Activated CD4-positive, alpha-beta T cell treated with anti-CD3 and anti-CD28 coated beads for 36 hours (primary cell): ENCODE measurements at regions not wholly inside any gene's neighbourhood (a gene's known extent, or its start where the extent isn't known, plus 50 kb on each side); places are given as distances from the start of the nearest gene placed in this dataset.
"Not testable (repeated sequence)": the region's sequence is repeated elsewhere in the genome, so short reads cannot be mapped to it uniquely, and the experiment has no call there.

Source experiments
- ATAC-seq: fragments of 200-7000 bp; cut with Tn5 transposase; one replicate; pipeline ENCODE4 v1.10.0; 2021; ENCODE audit warnings: mild to moderate bottlenecking, moderate library complexity
- CTCF ChIA-PET: fragments of 350-600 bp; sonication (Branson Sonifier 250); formaldehyde crosslinking; loops from one replicate; lab custom pipeline; 2021; ENCODE audit warnings: antibody characterized with exemption; lab: Charles Lee
- POLR2A ChIA-PET: fragments of 350-600 bp; sonication (Branson Sonifier 250); formaldehyde crosslinking; loops from one replicate; lab custom pipeline; 2021; ENCODE audit warnings: antibody characterized with exemption, inconsistent platforms; lab: Charles Lee
- DNase-seq: peaks from one replicate; pipeline ENCODE4 v3.0.0-alpha.2; 2020
- H3K27ac Mint-ChIP-seq: one replicate; pipeline ENCODE4 v1.8.0; 2021; ENCODE audit warnings: mixed read lengths
- H3K27me3 Mint-ChIP-seq: one replicate; pipeline ENCODE4 v1.8.0; 2021; ENCODE audit warnings: mixed read lengths
- H3K36me3 Mint-ChIP-seq: one replicate; pipeline ENCODE4 v1.8.0; 2021; ENCODE audit warnings: low read depth, mixed read lengths
- H3K4me1 Mint-ChIP-seq: one replicate; pipeline ENCODE4 v1.8.0; 2021; ENCODE audit warnings: mixed read lengths
- H3K4me3 Mint-ChIP-seq: one replicate; pipeline ENCODE4 v1.8.0; 2021; ENCODE audit warnings: mild to moderate bottlenecking, moderate library complexity, mixed read lengths
- H3K9me3 Mint-ChIP-seq: one replicate; pipeline ENCODE4 v1.8.0; 2021; ENCODE audit warnings: low read depth, mixed read lengths
- intact Hi-C, 2 experiments: fragments of 100-400 bp; cut with DNase I in 1 of 2; cut with micrococcal nuclease in 1 of 2; formaldehyde crosslinking; loops; one replicate each; pipeline versions ENCODE4 v1.14.2 to v1.15.1; 2022 to 2024; cut with DNase I, micrococcal nuclease

GRCh38 chr6:85006362-85006761 is 242.0 kb upstream of the TBX18 start:
- no peak for DNase-seq
- POLR2A ChIA-PET: no interaction called here
- Mint-ChIP-seq H3K27me3 (no peaks in the 10 kb centered on the region), H3K4me1 (no peaks in the 10 kb centered on the region), H3K27ac (no peak overlapping the region), H3K4me3 (no peak overlapping the region), H3K36me3 (no peaks in the 10 kb centered on the region), H3K9me3 (no peaks in the 10 kb centered on the region)
- no peak for ATAC-seq
- CTCF ChIA-PET: no interaction called here
- intact Hi-C loops: no loop called here

- ChIA-PET CTCF (no interaction called here), POLR2A (no interaction called here)
- no peaks in the 10 kb centered on the region for H3K9me3 Mint-ChIP-seq
- no peaks in the 10 kb centered on the region for H3K27me3 Mint-ChIP-seq
- H3K36me3 Mint-ChIP-seq: no peaks in the 10 kb centered on the region
- no peak for ATAC-seq
- H3K4me3 Mint-ChIP-seq: no peak overlapping the region
- H3K27ac Mint-ChIP-seq: no peak overlapping the region
- no peaks in the 10 kb centered on the region for H3K4me1 Mint-ChIP-seq
- intact Hi-C loops: no loop called here
- no peak for DNase-seq
These were observed 241.1 kb upstream of the TBX18 start for GRCh38 chr6:85005494-85005893.

GRCh38 chr6:85004361-85004995 is 240.1 kb upstream of the TBX18 start:
- POLR2A ChIA-PET: no interaction called here
- Mint-ChIP-seq H3K9me3 (no peaks in the 10 kb centered on the region), H3K4me3 (no peak overlapping the region), H3K27me3 (no peaks in the 10 kb centered on the region), H3K4me1 (no peaks in the 10 kb centered on the region), H3K36me3 (no peaks in the 10 kb centered on the region), H3K27ac (no peak overlapping the region)
- DNase-seq: no peak
- ATAC-seq: no peak
- CTCF ChIA-PET: no interaction called here
- intact Hi-C loops: no loop called here

GRCh38 chr6:85002847-85003246 is 238.4 kb upstream of the TBX18 start:
- no peaks in the 10 kb centered on the region for H3K4me1 Mint-ChIP-seq
- H3K4me3 Mint-ChIP-seq: no peak overlapping the region
- H3K36me3 Mint-ChIP-seq: no peaks in the 10 kb centered on the region
- H3K9me3 Mint-ChIP-seq: no peaks in the 10 kb centered on the region
- ATAC-seq (no peak), DNase-seq (no peak)
- no peak overlapping the region for H3K27ac Mint-ChIP-seq
- ChIA-PET POLR2A (no interaction called here), CTCF (no interaction called here)
- no peaks in the 10 kb centered on the region for H3K27me3 Mint-ChIP-seq
- intact Hi-C loops: no loop called here

- no peak overlapping the region for H3K4me3 Mint-ChIP-seq
- DNase-seq: no peak
- H3K27me3 Mint-ChIP-seq: no peaks in the 10 kb centered on the region
- H3K9me3 Mint-ChIP-seq: no peaks in the 10 kb centered on the region
- no peaks in the 10 kb centered on the region for H3K4me1 Mint-ChIP-seq
- CTCF ChIA-PET: no interaction called here
- H3K36me3 Mint-ChIP-seq: no peaks in the 10 kb centered on the region
- intact Hi-C loops: no loop called here
- POLR2A ChIA-PET: no interaction called here
- H3K27ac Mint-ChIP-seq: no peak overlapping the region
- no peak for ATAC-seq
These were observed 235.6 kb upstream of the TBX18 start for GRCh38 chr6:85000001-85000400.

- Mint-ChIP-seq H3K4me3 (no peak overlapping the region), H3K36me3 (no peaks in the 10 kb centered on the region), H3K27me3 (no peaks in the 10 kb centered on the region), H3K9me3 (peaks cover under 1% of the 10 kb centered on the region), H3K27ac (no peak overlapping the region), H3K4me1 (no peaks in the 10 kb centered on the region)
- intact Hi-C loops: no loop called here
- ATAC-seq (no peak), DNase-seq (no peak)
- ChIA-PET POLR2A (no interaction called here), CTCF (no interaction called here)
These were observed 233.8 kb upstream of the TBX18 start for GRCh38 chr6:84998223-84998622.

- POLR2A ChIA-PET, H3K36me3 Mint-ChIP-seq, ATAC-seq, H3K27me3 Mint-ChIP-seq, H3K4me3 Mint-ChIP-seq, intact Hi-C loops, H3K4me1 Mint-ChIP-seq, DNase-seq, CTCF ChIA-PET, H3K27ac Mint-ChIP-seq: not testable (repeated sequence)
- peaks cover 13% of the 10 kb centered on the region for H3K9me3 Mint-ChIP-seq
These were observed 224.4 kb upstream of the TBX18 start for GRCh38 chr6:84988766-84989165.

GRCh38 chr6:84985490-84985889 is 221.1 kb upstream of the TBX18 start:
- H3K27ac Mint-ChIP-seq, H3K4me1 Mint-ChIP-seq, POLR2A ChIA-PET, ATAC-seq, CTCF ChIA-PET, H3K36me3 Mint-ChIP-seq, DNase-seq, H3K27me3 Mint-ChIP-seq, intact Hi-C loops, H3K9me3 Mint-ChIP-seq, H3K4me3 Mint-ChIP-seq: not testable (repeated sequence)

- intact Hi-C loops: no loop called here
- no peak overlapping the region for H3K27ac Mint-ChIP-seq
- H3K4me3 Mint-ChIP-seq: no peak overlapping the region
- POLR2A ChIA-PET: no interaction called here
- ATAC-seq (no peak), DNase-seq (no peak)
- H3K27me3 Mint-ChIP-seq: no peaks in the 10 kb centered on the region
- no peaks in the 10 kb centered on the region for H3K4me1 Mint-ChIP-seq
- H3K9me3 Mint-ChIP-seq: no peaks in the 10 kb centered on the region
- CTCF ChIA-PET: no interaction called here
- H3K36me3 Mint-ChIP-seq: no peaks in the 10 kb centered on the region
These were observed 215.1 kb upstream of the TBX18 start for GRCh38 chr6:84979541-84979940.

- H3K27me3 Mint-ChIP-seq: no peaks in the 10 kb centered on the region
- ChIA-PET CTCF (interaction anchor here (0.7 kb wide), 1 partner anchor 213 kb away, joined by 3 read pairs; no protein-coding TSS in a partner anchor), POLR2A (no interaction called here)
- intact Hi-C loops: no loop called here
- DNase-seq: no peak
- no peaks in the 10 kb centered on the region for H3K36me3 Mint-ChIP-seq
- no peak for ATAC-seq
- no peak overlapping the region for H3K27ac Mint-ChIP-seq
- no peak overlapping the region for H3K4me3 Mint-ChIP-seq
- H3K4me1 Mint-ChIP-seq: no peaks in the 10 kb centered on the region
- no peaks in the 10 kb centered on the region for H3K9me3 Mint-ChIP-seq
These were observed 212.9 kb upstream of the TBX18 start for GRCh38 chr6:84977363-84977705.

GRCh38 chr6:84976526-84977362 is 212.3 kb upstream of the TBX18 start:
- no peaks in the 10 kb centered on the region for H3K27me3 Mint-ChIP-seq
- ATAC-seq: no peak

GRCh38 chr6:84975316-84975715 is 210.9 kb upstream of the TBX18 start:
- Mint-ChIP-seq H3K36me3 (no peaks in the 10 kb centered on the region), H3K27ac (no peak overlapping the region), H3K27me3 (no peaks in the 10 kb centered on the region), H3K4me1 (no peaks in the 10 kb centered on the region), H3K4me3 (no peak overlapping the region), H3K9me3 (no peaks in the 10 kb centered on the region)
- CTCF ChIA-PET: no interaction called here
- DNase-seq (no peak), ATAC-seq (no peak)
- POLR2A ChIA-PET: no interaction called here
- intact Hi-C loops: no loop called here

More at GRCh38 chr6:84976526-84977362, 212.3 kb upstream of the TBX18 start:
- intact Hi-C loops: no loop called here
- CTCF ChIA-PET: interaction anchor here (0.7 kb wide), 1 partner anchor 213 kb away, joined by 3 read pairs; no protein-coding TSS in a partner anchor
- Mint-ChIP-seq H3K36me3 (no peaks in the 10 kb centered on the region), H3K9me3 (no peaks in the 10 kb centered on the region), H3K4me1 (no peaks in the 10 kb centered on the region), H3K4me3 (no peak overlapping the region), H3K27ac (no peak overlapping the region)
- DNase-seq: no peak
- POLR2A ChIA-PET: no interaction called here
